Prostate gland (tissue), 2 donors: ENCODE measurements at regions not wholly inside any gene's neighbourhood (a gene's known extent, or its start where the extent isn't known, plus 50 kb on each side); places are given as distances from the start of the nearest gene placed in this dataset.

ENCODE experiments used
- DNase-seq: peaks from one replicate; pipeline ENCODE4 v3.0.0-alpha.2; 2019; ENCODE audit warnings: low spot score
- H3K27ac ChIP-seq, 2 donors: fragments of 200-600 bp; sonication (generic); 2 replicates each; pipeline ENCODE4 v1.5.1; 2017 to 2019
- H3K27me3 ChIP-seq: fragments of 200-600 bp; sonication (generic); replicated peaks from 2 replicates; pipeline ENCODE4 v1.5.1; 2019; ENCODE audit not compliant: insufficient read depth
- H3K36me3 ChIP-seq, 2 donors: fragments of 200-600 bp; sonication (generic); 1 replicate in 1 of 2; 2 replicates in 1 of 2; pipeline versions ENCODE4 v1.5.1 to v1.8.1; 2017 to 2019
- H3K4me1 ChIP-seq: fragments of 200-600 bp; sonication (generic); replicated peaks from 2 replicates; pipeline ENCODE4 v1.5.1; 2019
- H3K4me3 ChIP-seq, 2 donors: fragments of 200-600 bp; sonication (generic); 2 replicates each; pipeline ENCODE4 v1.5.1; 2017 to 2019
- H3K9me3 ChIP-seq: fragments of 200-600 bp; sonication (generic); 2 replicates; pipeline ENCODE4 v1.5.1; 2017
- POLR2A ChIP-seq: fragments of 450-650 bp; IDR thresholded peaks from one replicate; pipeline ENCODE4 v1.6.1; 2016; ENCODE audit warnings: antibody characterized with exemption, mild to moderate bottlenecking
- POLR2AphosphoS5 ChIP-seq: sonication (generic); formaldehyde crosslinking; IDR thresholded peaks from one replicate; pipeline ENCODE4 v1.6.1; 2017; ENCODE audit warnings: antibody characterized with exemption
- WGBS: methylation state at CpG from one replicate; pipeline ENCODE4 v1.1.5; 2018; 5-methylcytosine and 5-hydroxymethylcytosine counted together
- intact Hi-C: fragments of 100-400 bp; cut with DNase I; formaldehyde crosslinking; loops from one replicate; pipeline ENCODE4 v1.14.2; 2022
- TF ChIP-seq, protein P1 (sequence below), 4 experiments: fragments of 200-600 bp in 2 of 4; fragments of 450-650 bp in 2 of 4; sonication (generic) in 2 of 4; IDR thresholded peaks; 1 replicate in 3 of 4; 2 replicates in 1 of 4; pipeline ENCODE4 v1.5.1; 2016 to 2019; ENCODE audit warnings: antibody characterized with exemption in 4 of 4, mild to moderate bottlenecking in 2 of 4, moderate library complexity in 2 of 4

DNA sequence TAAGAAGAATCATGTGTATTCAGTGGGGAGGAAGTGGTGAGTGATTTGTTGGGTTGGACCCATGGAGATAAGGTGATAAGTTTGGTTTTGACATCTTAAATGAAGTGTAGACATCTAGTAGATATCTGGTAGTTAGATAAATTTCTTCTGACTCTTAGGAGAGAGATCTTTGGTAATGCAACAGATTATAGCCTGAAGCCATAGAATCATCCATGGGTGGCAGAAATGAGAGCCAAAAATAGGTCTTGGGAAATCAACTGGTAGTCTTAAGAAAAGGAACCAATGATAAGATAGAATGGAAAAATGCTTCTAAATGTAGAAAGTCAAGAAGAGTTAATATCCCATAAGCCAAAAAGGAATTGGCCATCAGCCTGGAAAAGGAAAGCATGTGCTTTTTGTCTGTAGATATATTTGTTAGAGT is 532.7 kb upstream of the GRAMD2B start:
- TF ChIP-seq, protein P1, sequence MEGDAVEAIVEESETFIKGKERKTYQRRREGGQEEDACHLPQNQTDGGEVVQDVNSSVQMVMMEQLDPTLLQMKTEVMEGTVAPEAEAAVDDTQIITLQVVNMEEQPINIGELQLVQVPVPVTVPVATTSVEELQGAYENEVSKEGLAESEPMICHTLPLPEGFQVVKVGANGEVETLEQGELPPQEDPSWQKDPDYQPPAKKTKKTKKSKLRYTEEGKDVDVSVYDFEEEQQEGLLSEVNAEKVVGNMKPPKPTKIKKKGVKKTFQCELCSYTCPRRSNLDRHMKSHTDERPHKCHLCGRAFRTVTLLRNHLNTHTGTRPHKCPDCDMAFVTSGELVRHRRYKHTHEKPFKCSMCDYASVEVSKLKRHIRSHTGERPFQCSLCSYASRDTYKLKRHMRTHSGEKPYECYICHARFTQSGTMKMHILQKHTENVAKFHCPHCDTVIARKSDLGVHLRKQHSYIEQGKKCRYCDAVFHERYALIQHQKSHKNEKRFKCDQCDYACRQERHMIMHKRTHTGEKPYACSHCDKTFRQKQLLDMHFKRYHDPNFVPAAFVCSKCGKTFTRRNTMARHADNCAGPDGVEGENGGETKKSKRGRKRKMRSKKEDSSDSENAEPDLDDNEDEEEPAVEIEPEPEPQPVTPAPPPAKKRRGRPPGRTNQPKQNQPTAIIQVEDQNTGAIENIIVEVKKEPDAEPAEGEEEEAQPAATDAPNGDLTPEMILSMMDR (IDR thresholded peaks at IDR 0.05): no peak
- no peak for TF ChIP-seq POLR2A
- no peak for TF ChIP-seq POLR2AphosphoS5
- no peaks in the 10 kb centered on the region for H3K36me3 ChIP-seq
- H3K4me1 ChIP-seq: no peaks in the 10 kb centered on the region
- intact Hi-C loops: no loop called here
- H3K27ac ChIP-seq: no peak overlapping the region
- H3K27me3 ChIP-seq: no peaks in the 10 kb centered on the region
- no peak for DNase-seq
- no peak overlapping the region for H3K4me3 ChIP-seq
- no peaks in the 10 kb centered on the region for H3K9me3 ChIP-seq

DNA sequence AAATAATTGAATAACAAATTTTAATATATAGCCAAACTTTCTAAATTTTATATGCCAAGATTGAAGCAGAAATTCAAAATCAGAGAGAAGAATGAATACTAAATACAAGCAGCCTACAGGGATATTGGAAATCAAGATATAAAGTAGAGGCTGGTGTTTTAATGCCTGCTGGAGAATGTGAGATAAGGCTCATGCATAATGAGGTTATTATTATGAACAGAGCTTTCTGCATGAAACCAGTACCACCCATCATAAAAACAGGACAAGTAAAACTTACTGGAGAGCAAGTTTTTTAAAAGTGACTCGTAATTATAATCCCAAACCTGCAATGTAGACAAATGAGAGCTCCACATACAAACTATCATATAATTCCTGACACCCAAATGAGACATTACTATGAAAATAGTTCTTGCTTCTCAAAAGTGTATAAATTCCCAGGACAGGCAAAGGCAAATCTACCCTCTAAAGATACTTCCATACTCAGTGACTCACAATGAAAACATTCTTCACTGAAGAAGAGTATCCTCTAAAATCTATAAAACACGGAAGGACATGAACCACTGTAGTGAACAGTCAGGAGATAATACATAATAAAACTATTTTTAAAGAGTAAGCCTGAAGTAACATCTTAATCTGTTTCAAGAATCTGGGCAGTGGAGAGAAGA is 532.0 kb upstream of the GRAMD2B start:
- Histone ChIP-seq H3K4me3 (no peak overlapping the region), H3K27ac (no peak overlapping the region), H3K9me3 (no peaks in the 10 kb centered on the region), H3K36me3 (no peaks in the 10 kb centered on the region), H3K27me3 (no peaks in the 10 kb centered on the region), H3K4me1 (no peaks in the 10 kb centered on the region)
- no peak for TF ChIP-seq POLR2A
- TF ChIP-seq POLR2AphosphoS5: no peak
- TF ChIP-seq, protein P1 (IDR thresholded peaks at IDR 0.05): no peak
- no peak for DNase-seq
- WGBS: 32% methylated on average over 2 of the region's 2 CpGs
- intact Hi-C loops: no loop called here

DNA sequence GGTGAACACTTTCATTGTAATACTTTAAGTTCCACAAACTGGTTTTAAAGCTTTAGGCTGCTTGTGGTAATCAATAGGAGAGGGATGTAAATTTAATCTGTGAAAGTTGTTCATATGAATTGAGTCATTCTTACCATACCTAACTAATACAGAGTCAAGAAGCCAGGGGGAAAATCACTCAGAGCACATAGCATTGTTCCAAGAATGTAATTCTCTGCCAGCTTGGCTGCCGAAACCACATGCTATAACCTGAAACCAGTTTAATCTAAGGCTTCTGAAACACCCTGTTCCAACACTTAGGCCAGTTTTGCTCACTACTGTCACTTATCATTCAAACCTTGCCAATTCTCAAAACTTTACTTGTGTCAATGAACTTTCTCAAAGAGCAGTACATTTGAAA is 528.8 kb upstream of the GRAMD2B start:
- Histone ChIP-seq H3K9me3 (no peaks in the 10 kb centered on the region), H3K36me3 (no peaks in the 10 kb centered on the region), H3K4me1 (no peaks in the 10 kb centered on the region), H3K4me3 (no peak overlapping the region), H3K27ac (no peak overlapping the region), H3K27me3 (no peaks in the 10 kb centered on the region)
- intact Hi-C loops: no loop called here
- TF ChIP-seq POLR2AphosphoS5: peak; percentile 38
- no peak for TF ChIP-seq POLR2A
- DNase-seq: peak; percentile 15
- 16% methylated on average over 1 of the region's 1 CpG for WGBS

DNA sequence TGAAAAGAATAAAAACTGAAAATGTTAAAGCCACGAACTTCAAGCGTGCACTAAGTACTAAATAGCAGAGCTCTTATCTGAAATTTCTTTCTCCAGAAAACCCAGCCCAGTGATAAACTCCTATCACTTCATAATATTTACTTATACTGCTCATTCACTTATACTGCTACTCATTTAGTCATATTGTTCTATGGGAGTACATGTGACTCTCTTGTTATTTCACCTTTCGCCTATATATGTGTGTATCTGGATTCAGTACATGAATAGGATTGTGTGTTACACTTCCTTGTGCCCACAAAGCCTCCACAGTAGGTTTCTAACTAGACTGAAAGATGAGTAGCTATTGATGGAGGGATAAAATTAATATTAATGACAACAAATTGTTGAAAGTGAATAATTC is 526.8 kb upstream of the GRAMD2B start:
- no peaks in the 10 kb centered on the region for H3K27me3 ChIP-seq
- no peaks in the 10 kb centered on the region for H3K4me1 ChIP-seq
- WGBS: 33% methylated on average over 3 of the region's 3 CpGs
- intact Hi-C loops: no loop called here
- TF ChIP-seq POLR2A (no peak), POLR2AphosphoS5 (no peak)
- TF ChIP-seq, protein P1 (IDR thresholded peaks at IDR 0.05): no peak
- DNase-seq: no peak
- H3K9me3 ChIP-seq: no peaks in the 10 kb centered on the region
- H3K4me3 ChIP-seq: no peak overlapping the region
- H3K27ac ChIP-seq: no peak overlapping the region
- no peaks in the 10 kb centered on the region for H3K36me3 ChIP-seq

DNA sequence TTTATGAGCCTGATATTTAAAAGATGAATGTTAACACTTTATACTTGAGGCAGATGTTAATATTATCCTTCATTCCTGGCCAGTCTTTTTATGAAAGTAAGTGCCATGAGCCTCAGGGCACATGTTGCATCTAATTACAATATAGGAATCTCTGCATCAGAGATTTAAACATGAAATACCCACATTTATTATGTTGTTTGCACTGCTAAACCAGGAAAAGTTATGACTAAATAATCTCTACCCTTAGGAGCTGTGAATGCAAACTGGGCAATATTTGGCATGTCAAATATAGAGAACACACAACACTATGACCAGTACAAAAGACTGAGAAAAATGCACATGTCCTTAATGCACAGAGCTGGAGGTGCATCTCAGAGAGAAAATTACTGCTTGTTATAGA is 526.1 kb upstream of the GRAMD2B start:
- H3K4me3 ChIP-seq: no peak overlapping the region
- H3K9me3 ChIP-seq: no peaks in the 10 kb centered on the region
- no peak overlapping the region for H3K27ac ChIP-seq
- DNase-seq: no peak
- H3K27me3 ChIP-seq: no peaks in the 10 kb centered on the region
- H3K4me1 ChIP-seq: no peaks in the 10 kb centered on the region
- no peaks in the 10 kb centered on the region for H3K36me3 ChIP-seq
- no peak for TF ChIP-seq POLR2A
- TF ChIP-seq, protein P1 (IDR thresholded peaks at IDR 0.05): no peak
- TF ChIP-seq POLR2AphosphoS5: no peak
- intact Hi-C loops: no loop called here
